IMR-90 (cell line): ENCODE measurements at regions not wholly inside any gene's neighbourhood (a gene's known extent, or its start where the extent isn't known, plus 50 kb on each side); places are given as distances from the start of the nearest gene placed in this dataset.

Source experiments
- ATAC-seq: fragments of 200-7000 bp; cut with Tn5 transposase; 2 replicates; pipeline ENCODE4 v1.9.1; 2020; ENCODE audit warnings: low read depth, mild to moderate bottlenecking, moderate library complexity
- BruUV-seq: library from RNA; stranded (reverse); fragments of 400-500 nt; replicated peaks from 2 replicates; lab custom pipeline; 2021; lab: Mats Ljungman, UMichigan
- CTCF ChIA-PET: fragments of 300-600 bp; formaldehyde crosslinking; extraction: SDS; loops from one replicate; lab custom pipeline; 2021; ENCODE audit warnings: antibody characterized with exemption; lab: Yijun Ruan, JAX
- POLR2A ChIA-PET: fragments of 300-600 bp; sonication (Branson Sonifier 250); formaldehyde crosslinking; loops from one replicate; lab custom pipeline; 2022; ENCODE audit warnings: antibody characterized with exemption; ENCODE audit not compliant: unreplicated experiment; lab: Charles Lee
- DNase-seq: peaks from one replicate; pipeline ENCODE4 v3.0.0; 2013
- H2AFZ ChIP-seq: replicated peaks from 2 replicates; pipeline ENCODE3; 2013; ENCODE audit warnings: low read length, mild to moderate bottlenecking; ENCODE audit not compliant: poor library complexity
- H2AK5ac ChIP-seq: 2 replicates; pipeline ENCODE4 v1.6.1; 2013; ENCODE audit warnings: low read depth, low read length, inconsistent platforms
- H2AK9ac ChIP-seq: replicated peaks from 2 replicates; pipeline ENCODE3; 2013; ENCODE audit warnings: mild to moderate bottlenecking, low read depth, low read length, moderate library complexity; ENCODE audit not compliant: poor library complexity
- H2BK120ac ChIP-seq: 2 replicates; pipeline ENCODE4 v1.6.1; 2013; ENCODE audit warnings: low read depth, low read length, inconsistent platforms
- H2BK15ac ChIP-seq: 3 replicates; pipeline ENCODE4 v1.6.1; 2013; ENCODE audit warnings: low read depth, low read length, inconsistent platforms
- H2BK20ac ChIP-seq: 2 replicates; pipeline ENCODE4 v1.6.1; 2013; ENCODE audit warnings: low read depth, mild to moderate bottlenecking, inconsistent platforms, low read length, moderate library complexity
- H2BK5ac ChIP-seq: 2 replicates; pipeline ENCODE4 v1.6.1; 2013; ENCODE audit warnings: mild to moderate bottlenecking, low read depth, low read length, inconsistent platforms; ENCODE audit not compliant: poor library complexity, severe bottlenecking
- H3K14ac ChIP-seq: replicated peaks from 2 replicates; pipeline ENCODE4 v1.6.1; 2013; ENCODE audit warnings: low read depth, low read length, inconsistent platforms
- H3K18ac ChIP-seq: 2 replicates; pipeline ENCODE4 v1.6.1; 2013; ENCODE audit warnings: low read depth, low read length, control low read depth
- H3K23ac ChIP-seq: 2 replicates; pipeline ENCODE4 v1.6.1; 2013; ENCODE audit warnings: low read depth, low read length, inconsistent platforms
- H3K27ac ChIP-seq: 2 replicates; pipeline ENCODE4 v1.5.1; 2013; ENCODE audit warnings: mild to moderate bottlenecking, control low read depth, low read length; ENCODE audit not compliant: insufficient read depth
- H3K27me3 ChIP-seq: 2 replicates; pipeline ENCODE4 v1.6.1; 2013; ENCODE audit warnings: low read length; ENCODE audit not compliant: control insufficient read depth, insufficient read depth
- H3K36me3 ChIP-seq: 2 replicates; pipeline ENCODE4 v1.6.1; 2013; ENCODE audit warnings: low read length, mixed read lengths; ENCODE audit not compliant: control insufficient read depth, insufficient read depth
- H3K4ac ChIP-seq: 2 replicates; pipeline ENCODE4 v1.6.1; 2013; ENCODE audit warnings: low read depth, low read length, inconsistent platforms
- H3K4me1 ChIP-seq: 2 replicates; pipeline ENCODE4 v1.6.1; 2013; ENCODE audit warnings: low read length, mixed read lengths; ENCODE audit not compliant: control insufficient read depth, insufficient read depth
- H3K4me2 ChIP-seq: 2 replicates; pipeline ENCODE4 v1.6.1; 2013; ENCODE audit warnings: low read depth, mild to moderate bottlenecking, control low read depth, low read length, moderate library complexity
- H3K4me3 ChIP-seq: 2 replicates; pipeline ENCODE4 v1.5.1; 2013; ENCODE audit warnings: low read depth, mild to moderate bottlenecking, control low read depth, low read length, moderate library complexity; ENCODE audit not compliant: insufficient read depth
- H3K56ac ChIP-seq: 2 replicates; pipeline ENCODE4 v1.6.1; 2013; ENCODE audit warnings: low read length, inconsistent platforms; ENCODE audit not compliant: insufficient read depth; ENCODE audit errors: extremely low read depth
- H3K79me1 ChIP-seq, 2 experiments: 2 replicates each; pipeline ENCODE4 v1.6.1; 2013; ENCODE audit warnings: low read length in 2 of 2, inconsistent platforms in 1 of 2, low read depth in 1 of 2
- H3K9ac ChIP-seq: 2 replicates; pipeline ENCODE4 v1.6.1; 2013; ENCODE audit warnings: low read depth, low read length, control low read depth
- H3K9me1 ChIP-seq: 2 replicates; pipeline ENCODE4 v1.6.1; 2013; ENCODE audit warnings: low read length, inconsistent platforms; ENCODE audit not compliant: insufficient read depth
- H3K9me3 ChIP-seq: 2 replicates; pipeline ENCODE4 v1.6.1; 2013; ENCODE audit warnings: low read length; ENCODE audit not compliant: control insufficient read depth, insufficient read depth
- H4K20me1 ChIP-seq: 2 replicates; pipeline ENCODE4 v1.6.1; 2013; ENCODE audit warnings: low read length, inconsistent platforms; ENCODE audit not compliant: insufficient read depth
- H4K5ac ChIP-seq: 2 replicates; pipeline ENCODE4 v1.6.1; 2013; ENCODE audit warnings: mild to moderate bottlenecking, low read depth, low read length, control low read depth
- H4K8ac ChIP-seq, 2 experiments: 2 replicates each; pipeline ENCODE4 v1.6.1; 2013; ENCODE audit warnings: low read depth in 2 of 2, low read length in 2 of 2, control low read depth in 1 of 2, inconsistent platforms in 1 of 2
- H4K91ac ChIP-seq: 2 replicates; pipeline ENCODE4 v1.6.1; 2013; ENCODE audit warnings: low read depth, low read length, inconsistent platforms; ENCODE audit not compliant: insufficient read depth
- FOS ChIP-seq: fragments of 150-350 bp; IDR thresholded peaks from 2 replicates; pipeline ENCODE4 v1.6.1; 2016; ENCODE audit warnings: low read depth, low read length
- MAZ ChIP-seq: IDR thresholded peaks from 2 replicates; pipeline ENCODE4 v1.6.1; 2012; ENCODE audit warnings: low read depth, mild to moderate bottlenecking, low read length, improper control_type of control experiment, moderate library complexity, borderline replicate concordance
- POLR2A ChIP-seq: IDR thresholded peaks from 2 replicates; pipeline ENCODE4 v1.6.1; 2012; ENCODE audit warnings: mild to moderate bottlenecking, low read depth, low read length
- WGBS, 2 experiments: methylation state at CpG; one replicate each; pipeline versions ENCODE4 v1.1.5 to v1.1.7; 2013; ENCODE audit warnings: missing lambda C conversion rate in 2 of 2; ENCODE audit not compliant: insufficient read length in 1 of 2; ENCODE audit errors: extremely low coverage in 2 of 2; 5-methylcytosine and 5-hydroxymethylcytosine counted together
- dilution Hi-C: fragments of 300-500 bp; cut with HindIII; formaldehyde crosslinking; loops from one replicate; pipeline ENCODE4 v1.14.3; 2018; ENCODE audit warnings: low sequenced_read_pairs; ENCODE audit not compliant: unreplicated experiment
- in situ Hi-C: fragments of 300-500 bp; cut with MboI; formaldehyde crosslinking; loops from 3 replicates; pipeline ENCODE4 v1.14.3; 2019; ENCODE audit warnings: low sequenced_read_pairs, inconsistent platforms, mixed read lengths
- intact Hi-C: fragments of 100-400 bp; cut with micrococcal nuclease; formaldehyde crosslinking; loops from 2 replicates; pipeline ENCODE4 v1.10.0; 2022
- TF ChIP-seq, protein P1 (sequence below): fragments of 150-350 bp; IDR thresholded peaks from 2 replicates; pipeline ENCODE4 v1.6.1; 2016; ENCODE audit warnings: low read depth, mild to moderate bottlenecking, low read length, moderate library complexity, borderline replicate concordance
- TF ChIP-seq, protein P2 (sequence below): fragments of 150-350 bp; IDR thresholded peaks from 2 replicates; pipeline ENCODE4 v1.6.1; 2017; ENCODE audit warnings: mild to moderate bottlenecking, antibody characterized with exemption, low read length, low read depth

DNA sequence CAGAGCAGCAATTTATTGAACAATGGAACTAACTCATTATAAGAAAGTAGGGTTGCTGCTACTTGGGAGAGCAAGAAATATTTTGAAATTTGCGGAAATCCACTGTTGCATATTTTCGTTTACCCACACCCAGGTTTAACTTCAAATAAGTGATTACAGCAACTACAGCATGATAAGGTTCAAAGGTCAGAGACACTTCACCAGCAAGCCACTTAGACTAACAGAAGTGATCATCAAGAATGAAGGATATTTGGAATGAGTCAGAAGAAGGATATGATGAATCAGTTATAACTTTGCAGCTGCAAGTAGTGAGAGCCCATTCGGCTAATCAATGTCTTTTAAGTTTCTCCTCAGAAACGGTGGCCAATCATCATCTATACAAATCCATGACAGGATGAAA, 199.3 kb downstream of the TMA16 start:
- Histone ChIP-seq H4K91ac (peak overlapping the region; percentile 75; the same call in 1 of the 2 replicates), H2BK15ac (0 out of 3 replicates have a peak overlapping the region, but pooled peaks have one; percentile 26), H3K4ac (peak overlapping the region; percentile 72), H3K4me2 (peak overlapping the region; percentile 93; the same call in 1 of the 2 replicates), H2AK9ac (no peak overlapping the region), H4K8ac (peak overlapping the region in 1 of 2 experiments; percentile 78; a peak in 2 of 4 replicates), H4K5ac (peak overlapping the region; percentile 73; the same call in 1 of the 2 replicates), H3K27ac (peak overlapping the region; percentile 64), H3K9me3 (no peaks in the 10 kb centered on the region), H3K9ac (no peak overlapping the region; the same call in 1 of the 2 replicates), H2BK20ac (peak overlapping the region; percentile 92), H4K20me1 (no peaks in the 10 kb centered on the region), H3K14ac (peak overlapping the region; percentile 55; the same call in 1 of the 2 replicates), H3K56ac (peak overlapping the region; percentile 49; the same call in 1 of the 2 replicates), H3K9me1 (no peaks in the 10 kb centered on the region), H2AFZ (no peak overlapping the region), H2BK5ac (peak overlapping the region; percentile 84), H3K23ac (peak overlapping the region; percentile 75; the same call in 1 of the 2 replicates), H2AK5ac (no peak overlapping the region), H3K27me3 (no peaks in the 10 kb centered on the region), H3K18ac (peak overlapping the region; percentile 88; the same call in 1 of the 2 replicates), H2BK120ac (peak overlapping the region; percentile 79), H3K79me1 (no peaks in the 10 kb centered on the region), H3K36me3 (no peaks in the 10 kb centered on the region), H3K4me3 (no peak overlapping the region), H3K4me1 (peaks cover 11% of the 10 kb centered on the region)
- ATAC-seq (peak; percentile 65), DNase-seq (peak; percentile 87)
- WGBS, 2 experiments: no CpG with 5 or more reads among the region's 4 CpGs
- CTCF ChIA-PET: no interaction called here
- in situ Hi-C loops: no loop called here
- no TSS peak for BruUV-seq
- dilution Hi-C loops: no loop called here
- POLR2A ChIA-PET: no interaction called here
- no peak for TF ChIP-seq MAZ
- TF ChIP-seq, protein P1, sequence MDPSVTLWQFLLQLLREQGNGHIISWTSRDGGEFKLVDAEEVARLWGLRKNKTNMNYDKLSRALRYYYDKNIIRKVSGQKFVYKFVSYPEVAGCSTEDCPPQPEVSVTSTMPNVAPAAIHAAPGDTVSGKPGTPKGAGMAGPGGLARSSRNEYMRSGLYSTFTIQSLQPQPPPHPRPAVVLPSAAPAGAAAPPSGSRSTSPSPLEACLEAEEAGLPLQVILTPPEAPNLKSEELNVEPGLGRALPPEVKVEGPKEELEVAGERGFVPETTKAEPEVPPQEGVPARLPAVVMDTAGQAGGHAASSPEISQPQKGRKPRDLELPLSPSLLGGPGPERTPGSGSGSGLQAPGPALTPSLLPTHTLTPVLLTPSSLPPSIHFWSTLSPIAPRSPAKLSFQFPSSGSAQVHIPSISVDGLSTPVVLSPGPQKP: no peak
- TF ChIP-seq POLR2A: no peak
- TF ChIP-seq, protein P2, sequence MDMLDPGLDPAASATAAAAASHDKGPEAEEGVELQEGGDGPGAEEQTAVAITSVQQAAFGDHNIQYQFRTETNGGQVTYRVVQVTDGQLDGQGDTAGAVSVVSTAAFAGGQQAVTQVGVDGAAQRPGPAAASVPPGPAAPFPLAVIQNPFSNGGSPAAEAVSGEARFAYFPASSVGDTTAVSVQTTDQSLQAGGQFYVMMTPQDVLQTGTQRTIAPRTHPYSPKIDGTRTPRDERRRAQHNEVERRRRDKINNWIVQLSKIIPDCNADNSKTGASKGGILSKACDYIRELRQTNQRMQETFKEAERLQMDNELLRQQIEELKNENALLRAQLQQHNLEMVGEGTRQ: no peak
- 0 out of 2 replicates have a peak, but pooled peaks have one; percentile 2 for TF ChIP-seq FOS
- intact Hi-C loops: no loop called here
